ENCODE measurements at regions not wholly inside any gene's neighbourhood (a gene's known extent, or its start where the extent isn't known, plus 50 kb on each side); places are given as distances from the start of the nearest gene placed in this dataset.

- no peak for TF ChIP-seq CTCF (conservative IDR thresholded peaks at IDR 0.05; ENCODE audit: low read depth, low read length)
- H3K4me3 ChIP-seq (ENCODE audit: low read depth, low read length) = no peak overlapping the region
- DNase-seq (ENCODE audit: low read depth) = peak; percentile 47
These were observed 62.7 kb upstream of the ARHGAP42 start for GRCh38 chr11:100624346-100624745.

- DNase-seq (ENCODE audit: low read depth) = peak; percentile 77
- H3K4me3 ChIP-seq (ENCODE audit: low read depth, low read length) = no peak overlapping the region
- TF ChIP-seq CTCF (conservative IDR thresholded peaks at IDR 0.05; ENCODE audit: low read depth, low read length) = no peak
These were observed 62.0 kb upstream of the ARHGAP42 start for GRCh38 chr11:100625041-100625440.

GRCh38 chr11:100629671-100630070 is 57.4 kb upstream of the ARHGAP42 start:
- peak; percentile 25 for TF ChIP-seq CTCF (conservative IDR thresholded peaks at IDR 0.05; ENCODE audit: low read depth, low read length)
- H3K4me3 ChIP-seq (ENCODE audit: low read depth, low read length) = no peak overlapping the region
- DNase-seq (ENCODE audit: low read depth) = peak; percentile 71

GRCh38 chr11:100630898-100631297 is 56.2 kb upstream of the ARHGAP42 start:
- TF ChIP-seq CTCF (conservative IDR thresholded peaks at IDR 0.05; ENCODE audit: low read depth, low read length) = no peak
- peak; percentile 67 for DNase-seq (ENCODE audit: low read depth)
- no peak overlapping the region for H3K4me3 ChIP-seq (ENCODE audit: low read depth, low read length)

- no peak overlapping the region for H3K4me3 ChIP-seq (ENCODE audit: low read depth, low read length)
- no peak for DNase-seq (ENCODE audit: low read depth)
- TF ChIP-seq CTCF (conservative IDR thresholded peaks at IDR 0.05; ENCODE audit: low read depth, low read length) = no peak
These were observed 55.8 kb upstream of the ARHGAP42 start for GRCh38 chr11:100631316-100631715.

GRCh38 chr11:100632941-100633452 is 54.1 kb upstream of the ARHGAP42 start:
- H3K4me3 ChIP-seq (ENCODE audit: low read depth, low read length) = no peak overlapping the region
- peak; percentile 88 for DNase-seq (ENCODE audit: low read depth)
- no peak for TF ChIP-seq CTCF (conservative IDR thresholded peaks at IDR 0.05; ENCODE audit: low read depth, low read length)

GRCh38 chr11:100635194-100635593 is 51.9 kb upstream of the ARHGAP42 start:
- no peak for TF ChIP-seq CTCF (conservative IDR thresholded peaks at IDR 0.05; ENCODE audit: low read depth, low read length)
- no peak for DNase-seq (ENCODE audit: low read depth)
- no peak overlapping the region for H3K4me3 ChIP-seq (ENCODE audit: low read depth, low read length)
